ENCODE measurements at regions not wholly inside any gene's neighbourhood (a gene's known extent, or its start where the extent isn't known, plus 50 kb on each side); places are given as distances from the start of the nearest gene placed in this dataset.

DNA sequence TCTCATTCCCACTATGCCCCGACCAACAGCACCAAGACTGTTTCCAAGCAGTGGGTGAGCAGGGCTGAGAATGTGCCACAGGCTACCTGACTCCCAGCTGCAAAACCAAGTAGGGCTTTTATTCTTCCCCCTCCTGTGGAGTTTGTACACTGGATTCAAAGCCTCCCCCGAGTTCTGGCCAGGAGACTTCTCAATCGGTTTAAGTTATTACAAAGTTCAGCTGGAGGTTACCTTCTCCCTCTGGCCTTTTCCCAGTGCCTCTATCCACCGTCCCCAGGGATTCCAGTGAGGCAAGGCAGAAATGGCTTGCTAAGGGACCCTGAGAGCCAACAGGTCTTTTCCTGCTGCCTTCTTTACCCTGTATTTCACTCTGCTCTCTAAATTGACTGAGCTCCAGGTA is 217.0 kb downstream of the ADGRG6 start:
- TF ChIP-seq POLR2AphosphoS5 (IDR thresholded peaks at IDR 0.05; ENCODE audit: insufficient read depth in 1 of 2, low read depth in 1 of 2) (no peak), CTCF (IDR thresholded peaks at IDR 0.05) (no peak), POLR2A (IDR thresholded peaks at IDR 0.05) (no peak)
